H1 (cell line): ENCODE measurements at regions not wholly inside any gene's neighbourhood (a gene's known extent, or its start where the extent isn't known, plus 50 kb on each side); places are given as distances from the start of the nearest gene placed in this dataset.

ENCODE experiments used
- CTCF ChIA-PET: fragments of 300-600 bp; sonication (Branson Sonifier 250); formaldehyde crosslinking; loops from one replicate; lab custom pipeline; 2021; ENCODE audit not compliant: partially characterized antibody; lab: Charles Lee
- POLR2A ChIA-PET: fragments of 300-600 bp; sonication (Branson Sonifier 250); formaldehyde crosslinking; loops from one replicate; lab custom pipeline; 2021; ENCODE audit warnings: inconsistent platforms; ENCODE audit not compliant: partially characterized antibody; lab: Charles Lee
- DNase-seq, 2 experiments: peaks; one replicate each; pipeline versions ENCODE4 v3.0.0 to v3.0.0-alpha.2; 2010 to 2022; ENCODE audit warnings: low spot score in 2 of 2, low read depth in 1 of 2, mixed read lengths in 1 of 2
- FAIRE-seq: peaks from 2 replicates; lab custom pipeline; 2011; peaks lifted over from hg19 to GRCh38; lab: Jason Lieb, UNC
- H2AFZ ChIP-seq: 2 replicates; pipeline ENCODE4 v1.8.1; 2012; ENCODE audit warnings: low read length, inconsistent platforms
- H2AK5ac ChIP-seq: 2 replicates; pipeline ENCODE4 v1.6.1; 2013; ENCODE audit warnings: low read depth, low read length
- H2BK120ac ChIP-seq: replicated peaks from 2 replicates; pipeline ENCODE3; 2013; ENCODE audit warnings: low read depth, low read length, inconsistent platforms
- H2BK12ac ChIP-seq: 2 replicates; pipeline ENCODE4 v1.6.1; 2013; ENCODE audit warnings: low read depth, low read length
- H2BK15ac ChIP-seq: 2 replicates; pipeline ENCODE4 v1.6.1; 2013; ENCODE audit warnings: low read length
- H2BK20ac ChIP-seq: 2 replicates; pipeline ENCODE4 v1.6.1; 2013; ENCODE audit warnings: low read length
- H2BK5ac ChIP-seq: 2 replicates; pipeline ENCODE4 v1.6.1; 2013; ENCODE audit warnings: low read depth, low read length
- H3K14ac ChIP-seq: 2 replicates; pipeline ENCODE4 v1.6.1; 2013; ENCODE audit warnings: inconsistent platforms; ENCODE audit not compliant: insufficient read length
- H3K18ac ChIP-seq: 2 replicates; pipeline ENCODE4 v1.6.1; 2013; ENCODE audit warnings: low read length; ENCODE audit errors: extremely low read depth
- H3K23ac ChIP-seq: 2 replicates; pipeline ENCODE4 v1.6.1; 2013; ENCODE audit warnings: inconsistent platforms; ENCODE audit not compliant: insufficient read length
- H3K23me2 ChIP-seq: 2 replicates; pipeline ENCODE4 v1.6.1; 2013; ENCODE audit warnings: low read depth, low read length
- H3K27ac ChIP-seq: 2 replicates; pipeline ENCODE4 v1.6.1; 2011; ENCODE audit warnings: low read depth, low read length, inconsistent platforms
- H3K27me3 ChIP-seq, 4 experiments: replicated peaks in 1 of 4; 1 replicate in 1 of 4; 2 replicates in 3 of 4; pipeline versions ENCODE4 v1.6.1 to v1.8.1; 2011 to 2013; ENCODE audit warnings: low read length in 3 of 4, mild to moderate bottlenecking in 3 of 4, inconsistent platforms in 2 of 4, mixed read lengths in 2 of 4, moderate library complexity in 1 of 4; ENCODE audit not compliant: control insufficient read depth in 3 of 4, insufficient read depth in 3 of 4; ENCODE audit errors: extremely low read depth in 1 of 4
- H3K36me3 ChIP-seq, 4 experiments: 2 replicates each; pipeline versions ENCODE4 v1.6.1 to v1.8.1; 2011 to 2013; ENCODE audit warnings: mild to moderate bottlenecking in 4 of 4, low read length in 3 of 4, moderate library complexity in 2 of 4, control low read depth in 1 of 4, inconsistent platforms in 1 of 4; ENCODE audit not compliant: insufficient read depth in 4 of 4, control insufficient read depth in 2 of 4
- H3K4ac ChIP-seq: replicated peaks from 2 replicates; pipeline ENCODE3; 2013; ENCODE audit warnings: low read length, low read depth, mixed read lengths, inconsistent platforms; ENCODE audit not compliant: insufficient read length
- H3K4me1 ChIP-seq, 4 experiments: replicated peaks in 1 of 4; 1 replicate in 1 of 4; 2 replicates in 3 of 4; pipeline versions ENCODE4 v1.6.1 to v1.8.1; 2011 to 2013; ENCODE audit warnings: low read length in 3 of 4, inconsistent platforms in 2 of 4, mixed read lengths in 1 of 4; ENCODE audit not compliant: insufficient read depth in 4 of 4, control insufficient read depth in 3 of 4
- H3K4me2 ChIP-seq, 2 experiments: 2 replicates each; pipeline versions ENCODE4 v1.6.1 to v1.8.1; 2011 to 2013; ENCODE audit warnings: low read depth in 2 of 2, low read length in 2 of 2, control low read depth in 1 of 2, inconsistent platforms in 1 of 2, mild to moderate bottlenecking in 1 of 2; ENCODE audit not compliant: insufficient read depth in 1 of 2
- H3K4me3 ChIP-seq, 4 experiments: fragments of 200-600, 300-600 bp in 1 of 4; sonication (generic), shearing (Covaris generic), sonication (Bioruptor Twin) in 1 of 4; 2 replicates each; pipeline versions ENCODE4 v1.5.1 to v1.8.1; 2011 to 2016; ENCODE audit warnings: low read length in 4 of 4, low read depth in 3 of 4, control low read depth in 2 of 4, inconsistent platforms in 2 of 4, mild to moderate bottlenecking in 2 of 4, mixed read lengths in 1 of 4, moderate library complexity in 1 of 4; ENCODE audit not compliant: insufficient read depth in 2 of 4; ENCODE audit errors: extremely low read depth in 1 of 4
- H3K56ac ChIP-seq: replicated peaks from 2 replicates; pipeline ENCODE3; 2013; ENCODE audit warnings: low read depth, mild to moderate bottlenecking, mixed read lengths, low read length, inconsistent platforms; ENCODE audit not compliant: insufficient read length
- H3K79me1 ChIP-seq: 2 replicates; pipeline ENCODE4 v1.6.1; 2013; ENCODE audit warnings: low read depth, low read length, control low read depth
- H3K79me2 ChIP-seq, 2 experiments: 2 replicates each; pipeline versions ENCODE4 v1.6.1 to v1.8.1; 2012 to 2013; ENCODE audit warnings: low read length in 2 of 2, mild to moderate bottlenecking in 2 of 2, inconsistent platforms in 1 of 2; ENCODE audit not compliant: insufficient read depth in 2 of 2, control insufficient read depth in 1 of 2
- H3K9ac ChIP-seq, 4 experiments: replicated peaks in 1 of 4; 1 replicate in 1 of 4; 2 replicates in 3 of 4; pipeline versions ENCODE4 v1.6.1 to v1.8.1; 2011 to 2013; ENCODE audit warnings: low read depth in 3 of 4, low read length in 3 of 4, control low read depth in 2 of 4, mild to moderate bottlenecking in 2 of 4, moderate library complexity in 2 of 4, inconsistent platforms in 1 of 4; ENCODE audit errors: extremely low read depth in 1 of 4
- H3K9me3 ChIP-seq, 2 experiments: 2 replicates each; pipeline versions ENCODE4 v1.6.1 to v1.8.1; 2012 to 2013; ENCODE audit warnings: mild to moderate bottlenecking in 2 of 2, moderate library complexity in 2 of 2, control low read depth in 1 of 2, inconsistent platforms in 1 of 2, low read depth in 1 of 2, low read length in 1 of 2, mixed read lengths in 1 of 2; ENCODE audit not compliant: insufficient read depth in 2 of 2
- H4K20me1 ChIP-seq, 2 experiments: replicated peaks in 1 of 2; 2 replicates each; pipeline versions ENCODE3 to v1.8.1; 2011 to 2013; ENCODE audit warnings: inconsistent platforms in 2 of 2, low read length in 2 of 2, mild to moderate bottlenecking in 1 of 2; ENCODE audit not compliant: insufficient read depth in 2 of 2, control insufficient read depth in 1 of 2
- H4K5ac ChIP-seq: 2 replicates; pipeline ENCODE4 v1.6.1; 2013; ENCODE audit warnings: low read length, low read depth, mixed read lengths, inconsistent platforms; ENCODE audit not compliant: insufficient read length
- H4K8ac ChIP-seq: 2 replicates; pipeline ENCODE4 v1.8.0; 2013; ENCODE audit warnings: mild to moderate bottlenecking, moderate library complexity, low read length, inconsistent platforms; ENCODE audit not compliant: insufficient read depth; ENCODE audit errors: extremely low read depth
- H4K91ac ChIP-seq: replicated peaks from 2 replicates; pipeline ENCODE3; 2013; ENCODE audit warnings: low read length, mixed read lengths, inconsistent platforms; ENCODE audit not compliant: insufficient read length
- CBX5 ChIP-seq: fragments of 300-800, 300-1000 bp; sonication (generic); IDR thresholded peaks from 2 replicates; pipeline ENCODE4 v1.7.1; 2016; ENCODE audit warnings: antibody characterized with exemption, low read length, low read depth
- CBX8 ChIP-seq: fragments of 300-800, 300-1000 bp; sonication (generic); IDR thresholded peaks from 2 replicates; pipeline ENCODE4 v1.7.1; 2016; ENCODE audit warnings: low read depth, low read length, borderline replicate concordance
- HDAC6 ChIP-seq: IDR thresholded peaks from one replicate; pipeline ENCODE4 v1.7.1; 2012; ENCODE audit warnings: low read depth, mild to moderate bottlenecking, inconsistent platforms, low read length, moderate library complexity
- NANOG ChIP-seq: IDR thresholded peaks from 2 replicates; pipeline ENCODE4 v1.6.1; 2011; ENCODE audit warnings: low read length, low read depth, mild to moderate bottlenecking, inconsistent platforms; ENCODE audit not compliant: insufficient read depth, poor library complexity, severe bottlenecking
- WGBS, 2 experiments: shearing (Covaris generic) in 1 of 2; methylation state at CpG; one replicate each; pipeline versions ENCODE4 v1.1.6 to v1.1.7; 2013 to 2015; ENCODE audit warnings: low lambda C conversion rate in 2 of 2, mixed read lengths in 2 of 2, inconsistent platforms in 1 of 2, low coverage in 1 of 2, missing lambda C conversion rate in 1 of 2; ENCODE audit not compliant: insufficient replicate concordance in 2 of 2, insufficient coverage in 1 of 2, insufficient read length in 1 of 2; ENCODE audit errors: extremely low coverage in 1 of 2, missing lambda C conversion rate in 1 of 2; 5-methylcytosine and 5-hydroxymethylcytosine counted together

DNA sequence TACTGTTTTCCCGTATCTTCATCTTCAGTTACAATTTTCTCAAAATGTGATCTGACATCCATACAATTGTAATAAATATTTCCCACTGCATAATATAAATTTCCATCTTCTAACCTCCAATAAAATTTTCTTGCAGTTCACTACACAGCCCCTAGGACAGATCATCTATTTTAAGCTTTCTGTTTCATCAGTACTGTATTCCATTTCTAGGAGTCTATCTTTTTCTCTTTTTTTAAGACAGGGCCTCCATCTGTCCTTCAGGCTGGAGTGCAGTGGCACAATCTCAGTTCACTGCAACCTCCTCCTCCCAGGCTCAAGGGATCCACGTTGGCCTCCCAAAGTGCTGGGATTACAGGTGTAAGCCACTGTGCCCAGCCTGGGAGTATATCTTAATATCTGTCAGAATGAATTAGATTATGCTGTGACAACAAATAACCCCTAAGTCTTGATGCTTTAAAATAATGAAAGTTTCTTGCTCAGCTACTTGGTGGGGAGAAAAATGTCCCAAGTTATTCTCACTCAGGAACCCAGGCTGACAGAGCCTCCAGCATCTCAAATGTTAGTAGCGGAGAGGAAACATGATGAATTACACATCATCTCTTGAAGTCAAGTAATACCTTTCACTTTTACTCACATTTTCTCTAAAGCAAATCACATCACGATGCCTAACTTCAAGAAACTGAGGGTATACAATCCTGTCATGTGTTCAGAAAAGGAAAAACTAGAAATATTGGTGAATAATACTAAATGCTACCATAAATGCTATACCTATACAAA is 92.2 kb downstream of the BUD13 start:
- Histone ChIP-seq H2BK20ac (no peak overlapping the region), H3K23me2 (no peaks in the 10 kb centered on the region), H3K14ac (no peak overlapping the region), H4K20me1 (no peaks in the 10 kb centered on the region), H2BK120ac (no peak overlapping the region), H2AFZ (no peak overlapping the region), H4K8ac (no peak overlapping the region), H3K4me2 (no peak overlapping the region), H3K27ac (no peak overlapping the region), H4K5ac (no peak overlapping the region), H3K79me1 (no peaks in the 10 kb centered on the region), H3K23ac (no peak overlapping the region), H3K9me3 (0 out of 4 replicates have a peak, but pooled peaks cover 0 to 3% of the 10 kb centered on the region in 2 experiments), H4K91ac (no peak overlapping the region), H3K4me3 (no peak overlapping the region), H3K27me3 (no peaks in the 10 kb centered on the region), H3K4me1 (no peaks in the 10 kb centered on the region), H2BK5ac (no peak overlapping the region), H3K56ac (no peak overlapping the region), H2BK12ac (no peak overlapping the region), H3K4ac (no peak overlapping the region), H3K9ac (no peak overlapping the region), H3K18ac (no peak overlapping the region), H3K79me2 (no peaks in the 10 kb centered on the region), H2BK15ac (no peak overlapping the region), H2AK5ac (no peak overlapping the region), H3K36me3 (no peaks in the 10 kb centered on the region)
- FAIRE-seq (no peak), DNase-seq (no peak)
- ChIA-PET CTCF (interaction anchor here (0.7 to 2.8 kb wide), 10 partner anchors 11 to 331 kb away, joined by 3 to 10 read pairs (median 4); no protein-coding TSS in a partner anchor), POLR2A (interaction anchor here (1.3 kb wide), 1 partner anchor 12 kb away, joined by 3 read pairs; no protein-coding TSS in a partner anchor)
- 80% methylated on average over 4 of the region's 4 CpGs; no CpG with 5 or more reads in 1 of the 2 experiments for WGBS, 2 experiments
- no peak for TF ChIP-seq CBX5
- TF ChIP-seq NANOG, result no peak
- no peak for TF ChIP-seq HDAC6
- TF ChIP-seq CBX8, result no peak
